AG04449 (cell line): ENCODE measurements at regions not wholly inside any gene's neighbourhood (a gene's known extent, or its start where the extent isn't known, plus 50 kb on each side); places are given as distances from the start of the nearest gene placed in this dataset.

Source experiments
- CTCF ChIA-PET: fragments of 350-600 bp; formaldehyde crosslinking; extraction: SDS; loops from one replicate; lab custom pipeline; 2021; ENCODE audit warnings: antibody characterized with exemption; lab: Yijun Ruan, JAX
- POLR2A ChIA-PET: fragments of 400-600, 350-600 bp; formaldehyde crosslinking; extraction: SDS; loops from one replicate; lab custom pipeline; 2020; ENCODE audit warnings: antibody characterized with exemption, inconsistent platforms; lab: Yijun Ruan, JAX
- DNase-seq: peaks from one replicate; pipeline ENCODE4 v3.0.0-alpha.2; 2010; ENCODE audit warnings: low read depth, low spot score
- H3K4me3 ChIP-seq: 2 replicates; pipeline ENCODE4 v1.5.1; 2011; ENCODE audit warnings: low read depth, mild to moderate bottlenecking, control low read depth, low read length
- TF ChIP-seq, protein P1 (sequence below): IDR thresholded peaks from one replicate; pipeline ENCODE4 v1.5.1; 2011; ENCODE audit warnings: mild to moderate bottlenecking, moderate library complexity, low read length, control low read depth, inconsistent platforms; ENCODE audit not compliant: insufficient read depth; ENCODE audit errors: missing control alignments

DNA sequence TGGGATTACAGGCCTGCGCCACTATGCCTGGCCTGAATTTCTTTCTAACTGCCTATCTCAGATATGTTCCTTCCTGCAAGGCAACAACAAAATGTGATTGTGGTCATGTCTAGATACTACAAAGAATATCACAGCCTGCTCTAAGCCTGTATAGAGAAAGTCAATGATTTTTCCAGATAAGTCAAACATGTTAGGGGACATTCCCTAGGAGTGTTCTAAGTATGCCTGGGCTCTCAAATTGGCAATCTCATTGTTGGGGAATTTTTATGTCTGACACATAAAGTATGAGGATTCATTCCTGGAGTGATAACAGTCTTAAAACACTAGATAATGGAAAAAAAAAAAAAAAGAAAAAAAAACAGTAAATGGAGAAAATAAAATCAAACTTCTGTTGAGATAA is 406.1 kb downstream of the GATA3 start:
- ChIA-PET CTCF (no interaction called here), POLR2A (no interaction called here)
- TF ChIP-seq, protein P1, sequence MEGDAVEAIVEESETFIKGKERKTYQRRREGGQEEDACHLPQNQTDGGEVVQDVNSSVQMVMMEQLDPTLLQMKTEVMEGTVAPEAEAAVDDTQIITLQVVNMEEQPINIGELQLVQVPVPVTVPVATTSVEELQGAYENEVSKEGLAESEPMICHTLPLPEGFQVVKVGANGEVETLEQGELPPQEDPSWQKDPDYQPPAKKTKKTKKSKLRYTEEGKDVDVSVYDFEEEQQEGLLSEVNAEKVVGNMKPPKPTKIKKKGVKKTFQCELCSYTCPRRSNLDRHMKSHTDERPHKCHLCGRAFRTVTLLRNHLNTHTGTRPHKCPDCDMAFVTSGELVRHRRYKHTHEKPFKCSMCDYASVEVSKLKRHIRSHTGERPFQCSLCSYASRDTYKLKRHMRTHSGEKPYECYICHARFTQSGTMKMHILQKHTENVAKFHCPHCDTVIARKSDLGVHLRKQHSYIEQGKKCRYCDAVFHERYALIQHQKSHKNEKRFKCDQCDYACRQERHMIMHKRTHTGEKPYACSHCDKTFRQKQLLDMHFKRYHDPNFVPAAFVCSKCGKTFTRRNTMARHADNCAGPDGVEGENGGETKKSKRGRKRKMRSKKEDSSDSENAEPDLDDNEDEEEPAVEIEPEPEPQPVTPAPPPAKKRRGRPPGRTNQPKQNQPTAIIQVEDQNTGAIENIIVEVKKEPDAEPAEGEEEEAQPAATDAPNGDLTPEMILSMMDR, result no peak
- no peak overlapping the region for H3K4me3 ChIP-seq
- DNase-seq, result no peak

DNA sequence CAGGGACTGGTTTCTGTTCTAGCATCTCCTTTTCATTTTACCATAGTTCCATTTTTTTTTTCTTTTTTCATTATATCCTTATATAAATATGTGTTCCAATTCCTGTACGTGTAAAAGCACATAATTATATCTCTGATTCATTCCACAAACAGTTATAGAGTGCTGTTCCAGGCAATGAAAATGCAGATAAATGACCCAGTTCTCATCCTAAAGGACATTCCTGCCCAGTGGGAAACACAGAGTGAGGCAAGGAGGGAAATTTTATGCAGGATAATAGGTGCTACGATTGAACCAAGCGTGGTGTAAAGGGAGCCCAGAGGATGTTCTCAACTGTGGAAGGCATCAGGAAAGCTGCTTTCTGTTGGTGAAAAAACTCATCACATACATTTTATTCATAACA is 408.1 kb downstream of the GATA3 start:
- H3K4me3 ChIP-seq, result no peak overlapping the region
- POLR2A ChIA-PET, result no interaction called here
- CTCF ChIA-PET, result no interaction called here
- no peak for DNase-seq
- TF ChIP-seq, protein P1, result no peak

DNA sequence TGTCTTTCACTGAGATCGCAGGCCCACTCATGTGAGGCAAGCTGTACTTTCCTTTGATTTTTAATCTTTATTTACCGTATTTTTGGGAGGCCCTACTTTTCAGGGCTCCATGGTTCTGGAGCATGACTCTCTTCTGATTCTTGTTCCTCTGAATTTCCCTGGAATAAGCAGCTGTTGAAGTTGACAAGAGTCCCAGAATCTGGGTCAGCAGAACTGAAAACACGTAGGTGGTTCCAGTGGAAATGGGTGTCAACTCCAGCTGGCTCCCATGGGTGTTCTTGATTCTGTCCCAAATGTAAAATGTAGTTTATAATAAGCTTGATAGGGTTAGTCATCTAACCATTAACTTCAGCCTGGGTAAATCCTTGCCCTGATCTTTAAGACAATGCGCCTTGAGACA is 409.4 kb downstream of the GATA3 start:
- no peak overlapping the region for H3K4me3 ChIP-seq
- CTCF ChIA-PET, result no interaction called here
- no peak for DNase-seq
- POLR2A ChIA-PET, result no interaction called here
- TF ChIP-seq, protein P1, result no peak

DNA sequence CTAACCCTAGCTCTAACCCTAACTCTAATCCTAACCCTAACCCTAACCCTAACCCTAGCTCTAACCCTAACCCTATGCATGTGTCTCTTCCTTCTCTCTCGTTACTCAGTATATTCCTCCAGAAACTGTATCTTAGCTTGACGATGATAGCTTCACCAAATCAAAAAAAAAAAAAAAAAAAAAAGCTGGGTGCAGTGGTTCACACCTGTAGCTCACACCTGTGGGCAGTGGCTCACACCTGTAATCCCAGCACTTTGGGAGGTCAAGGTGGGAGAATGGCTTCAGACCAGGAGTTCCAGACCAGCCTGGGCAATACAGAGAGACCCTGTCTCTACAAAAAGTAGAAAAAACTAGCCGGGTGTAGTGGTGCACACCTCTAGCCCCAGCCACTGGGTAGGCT is 414.0 kb downstream of the GATA3 start:
- CTCF ChIA-PET, result no interaction called here
- POLR2A ChIA-PET, result no interaction called here
- H3K4me3 ChIP-seq, result no peak overlapping the region
- DNase-seq, result no peak
- TF ChIP-seq, protein P1, result no peak

DNA sequence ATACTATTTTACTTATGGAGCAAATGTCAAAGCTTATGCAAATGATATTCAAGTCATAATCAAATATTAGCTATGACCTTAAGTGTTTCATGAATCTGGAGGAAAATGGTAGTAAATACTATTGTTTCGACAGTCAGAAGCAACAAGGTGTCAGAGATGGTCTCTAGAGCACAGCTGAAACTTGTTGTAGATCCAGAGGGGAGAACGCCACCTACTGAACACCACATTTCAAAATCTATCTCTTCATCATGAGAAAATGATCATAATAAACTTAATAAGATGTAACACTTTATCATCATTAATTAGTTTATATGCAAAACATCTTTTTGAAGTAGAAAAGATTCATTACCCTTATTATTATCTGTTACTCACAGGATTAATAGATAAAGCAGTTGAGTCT is 418.7 kb downstream of the GATA3 start:
- ChIA-PET CTCF (no interaction called here), POLR2A (no interaction called here)
- TF ChIP-seq, protein P1, result no peak
- H3K4me3 ChIP-seq, result no peak overlapping the region
- DNase-seq, result no peak

DNA sequence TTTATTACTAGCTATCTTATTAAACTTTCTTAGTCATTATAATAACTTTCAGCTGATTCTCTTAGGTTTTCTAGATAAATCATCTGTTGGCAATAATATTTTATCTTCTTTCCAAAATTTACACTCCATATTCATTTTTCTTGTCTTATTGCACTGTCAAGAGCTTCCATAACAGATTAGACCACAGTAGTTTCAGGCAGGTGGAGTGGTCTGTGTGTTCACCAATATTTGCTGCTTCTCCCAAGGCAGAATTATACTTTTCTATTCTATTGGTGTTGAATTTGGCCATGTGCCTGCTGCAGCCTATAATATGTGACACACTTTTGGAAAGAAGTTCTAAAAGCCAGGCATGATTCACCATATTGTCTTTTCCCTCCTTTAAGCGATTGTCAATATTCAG is 422.8 kb downstream of the GATA3 start:
- CTCF ChIA-PET, result no interaction called here
- TF ChIP-seq, protein P1, result no peak

More for the DNA sequence above, 422.8 kb downstream of the GATA3 start:
- POLR2A ChIA-PET, result no interaction called here
- H3K4me3 ChIP-seq, result no peak overlapping the region
- DNase-seq, result no peak
